HG03432 (cell line): ENCODE measurements at regions not wholly inside any gene's neighbourhood (a gene's known extent, or its start where the extent isn't known, plus 50 kb on each side); places are given as distances from the start of the nearest gene placed in this dataset.
"Not testable (repeated sequence)": the region's sequence is repeated elsewhere in the genome, so short reads cannot be mapped to it uniquely, and the experiment has no call there.

Experiments used
- ATAC-seq: cut with Tn5 transposase; IDR thresholded peaks from one replicate; pipeline ENCODE4 v1.9.1; 2021; ENCODE audit warnings: mild to moderate bottlenecking, moderate library complexity; ENCODE audit not compliant: unreplicated experiment

DNA sequence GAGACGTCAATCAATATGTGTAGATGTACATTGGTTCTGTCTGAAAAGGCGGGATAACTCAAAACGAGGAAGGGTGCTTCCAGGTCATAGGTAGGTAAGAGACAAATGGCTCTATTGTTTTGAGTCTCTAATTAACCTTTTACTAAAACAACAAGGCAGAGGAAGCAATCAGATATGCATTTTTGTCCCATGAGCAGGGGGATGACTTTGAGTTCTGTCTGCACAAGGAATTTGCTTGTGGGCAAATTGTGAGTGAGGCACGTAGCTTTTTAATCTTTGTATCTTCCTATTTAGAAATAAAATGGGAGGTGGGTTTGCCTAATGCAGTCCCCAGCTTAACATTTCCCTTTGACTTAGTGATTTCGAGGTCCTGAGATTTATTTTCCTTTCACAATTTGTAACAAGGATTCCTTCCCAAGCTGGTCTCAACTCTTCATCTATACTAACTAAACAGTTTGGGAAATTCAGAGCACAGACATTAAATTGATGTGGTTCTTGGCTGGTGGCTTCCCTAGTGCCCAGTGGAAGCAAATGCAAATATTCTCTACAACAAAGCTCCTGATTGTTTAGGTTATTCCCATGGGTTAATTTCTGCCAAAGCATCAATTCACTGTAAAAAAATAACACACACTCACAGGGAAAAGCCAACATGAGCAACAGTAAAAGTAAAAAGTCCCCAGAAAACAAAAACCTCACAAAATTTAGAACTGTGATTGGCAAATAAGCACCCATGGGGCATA lies 738.8 kb upstream of the SGO1 start:
- ATAC-seq, result no peak

DNA sequence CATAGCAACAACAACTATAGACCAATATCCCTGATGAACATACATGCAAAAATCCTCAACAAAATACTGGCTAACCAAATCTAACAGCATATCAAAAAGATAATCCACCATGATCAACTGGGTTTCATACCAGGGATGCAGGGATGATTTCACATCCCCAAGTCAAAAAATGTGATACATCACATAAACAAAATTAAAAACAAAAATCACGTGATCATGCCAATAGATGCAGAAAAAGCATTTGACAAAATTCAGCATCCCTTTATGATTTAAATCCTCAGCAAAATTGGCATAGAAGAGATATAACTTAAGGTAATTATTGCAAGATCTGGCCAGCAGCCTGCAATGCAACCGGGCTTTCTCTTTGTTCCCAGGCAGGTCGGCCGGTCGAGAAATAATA lies 735.1 kb upstream of the SGO1 start:
- not testable (repeated sequence) for ATAC-seq

- no peak for ATAC-seq
Measured at GRCh38 chr3:20916951-20917606, 731.1 kb upstream of the SGO1 start.

DNA sequence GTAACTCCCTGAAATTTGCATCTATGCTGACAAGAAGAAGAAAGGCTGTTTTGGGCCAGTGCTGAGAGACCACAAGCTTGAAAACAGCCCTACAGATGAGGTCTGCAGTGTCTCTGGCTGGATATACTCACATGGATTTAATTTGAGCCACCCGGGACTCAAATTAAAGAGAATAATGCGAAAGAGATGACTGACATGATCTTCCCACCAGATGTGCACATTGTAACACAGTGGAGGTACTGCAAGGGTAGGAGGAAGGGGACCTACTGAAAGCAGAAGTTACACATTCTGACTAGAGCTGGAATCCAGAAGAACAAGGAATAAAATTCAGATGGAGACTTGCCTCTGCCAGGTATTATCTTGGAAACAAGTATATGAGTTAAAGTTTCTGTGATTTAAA lies 728.3 kb upstream of the SGO1 start:
- no peak for ATAC-seq

DNA sequence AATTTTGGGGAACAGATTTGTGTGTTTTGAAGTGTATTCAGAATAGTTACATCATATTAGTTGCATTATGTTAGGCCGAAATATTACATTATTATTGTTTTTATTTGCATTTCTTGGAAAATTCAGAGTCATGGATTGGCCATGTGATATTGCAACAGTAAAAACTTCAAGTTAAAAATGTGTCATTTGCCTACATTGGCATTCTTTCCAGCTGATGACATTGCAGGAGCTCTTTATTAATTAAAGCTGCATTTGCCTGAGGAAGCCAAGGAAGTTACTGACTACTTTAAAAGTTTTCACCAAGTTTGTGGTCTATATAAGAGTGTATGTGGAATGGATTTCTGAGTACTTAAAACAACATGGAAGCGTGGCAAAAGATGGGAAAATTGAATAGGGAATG lies 726.4 kb upstream of the SGO1 start:
- ATAC-seq, result no peak

DNA sequence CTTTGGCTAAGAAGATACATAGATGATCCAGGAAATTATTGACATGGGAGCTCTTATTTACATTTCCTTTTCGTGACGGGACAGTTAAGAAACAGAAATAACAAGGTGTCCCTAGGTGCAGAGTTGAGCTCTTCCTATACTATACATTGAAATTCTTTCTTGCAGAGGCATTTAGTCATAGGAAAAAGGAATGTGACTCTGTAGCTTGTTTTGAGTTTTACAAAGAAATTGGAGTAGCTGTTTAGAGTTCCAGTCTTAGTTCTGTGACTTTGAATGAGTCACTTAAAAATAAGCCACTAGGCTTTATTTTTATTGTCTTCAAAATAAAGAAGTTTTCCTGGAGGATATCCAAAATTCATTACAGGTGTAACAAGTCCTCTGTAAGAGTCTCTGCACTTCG lies 723.5 kb upstream of the SGO1 start:
- no peak for ATAC-seq

- no peak for ATAC-seq
Measured at GRCh38 chr3:20905210-20905805, 719.3 kb upstream of the SGO1 start.

- no peak for ATAC-seq
Measured at GRCh38 chr3:20904671-20905070, 718.7 kb upstream of the SGO1 start.

DNA sequence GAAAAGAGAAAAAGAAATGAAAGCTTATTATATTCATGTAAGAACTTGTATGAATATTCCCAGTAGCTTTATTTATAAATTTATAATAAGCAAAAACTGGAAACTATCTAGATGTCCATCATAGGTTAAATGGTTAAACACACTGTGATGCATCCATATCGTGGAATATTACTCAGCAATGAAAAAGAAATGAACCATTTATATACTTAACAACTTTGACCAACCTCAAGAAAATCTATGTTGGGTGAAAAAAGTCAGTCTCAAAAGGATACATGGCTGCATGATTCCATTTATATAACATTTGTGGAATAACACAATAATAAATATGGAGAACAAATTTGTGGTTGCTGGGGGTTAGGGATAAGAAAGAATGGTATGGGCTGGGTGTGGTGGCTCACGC lies 713.0 kb upstream of the SGO1 start:
- no peak for ATAC-seq

DNA sequence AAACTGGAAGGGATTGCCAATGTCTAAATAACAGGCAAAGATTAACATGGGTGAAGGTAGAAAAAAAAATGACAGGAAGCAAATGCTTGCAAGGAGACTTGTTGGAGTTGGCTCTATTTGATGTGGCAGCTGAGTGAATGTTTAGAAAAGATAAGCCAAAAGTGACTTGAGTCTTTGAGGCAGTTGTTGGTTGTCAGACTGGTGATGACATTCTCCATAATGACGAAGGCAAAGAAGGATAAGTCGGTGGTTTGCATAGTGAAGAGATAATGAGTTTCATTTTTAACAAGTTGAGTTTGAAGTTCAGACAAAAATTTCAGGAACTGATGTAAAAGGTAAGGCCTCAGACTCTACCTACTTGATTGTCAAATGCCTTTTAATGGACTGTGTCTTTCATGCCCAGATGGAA lies 704.1 kb upstream of the SGO1 start:
- no peak for ATAC-seq

GRCh38 chr3:20878691-20879090 lies 692.7 kb upstream of the SGO1 start:
- ATAC-seq, result no peak

GRCh38 chr3:20873235-20873634 lies 687.2 kb upstream of the SGO1 start:
- ATAC-seq, result no peak

DNA sequence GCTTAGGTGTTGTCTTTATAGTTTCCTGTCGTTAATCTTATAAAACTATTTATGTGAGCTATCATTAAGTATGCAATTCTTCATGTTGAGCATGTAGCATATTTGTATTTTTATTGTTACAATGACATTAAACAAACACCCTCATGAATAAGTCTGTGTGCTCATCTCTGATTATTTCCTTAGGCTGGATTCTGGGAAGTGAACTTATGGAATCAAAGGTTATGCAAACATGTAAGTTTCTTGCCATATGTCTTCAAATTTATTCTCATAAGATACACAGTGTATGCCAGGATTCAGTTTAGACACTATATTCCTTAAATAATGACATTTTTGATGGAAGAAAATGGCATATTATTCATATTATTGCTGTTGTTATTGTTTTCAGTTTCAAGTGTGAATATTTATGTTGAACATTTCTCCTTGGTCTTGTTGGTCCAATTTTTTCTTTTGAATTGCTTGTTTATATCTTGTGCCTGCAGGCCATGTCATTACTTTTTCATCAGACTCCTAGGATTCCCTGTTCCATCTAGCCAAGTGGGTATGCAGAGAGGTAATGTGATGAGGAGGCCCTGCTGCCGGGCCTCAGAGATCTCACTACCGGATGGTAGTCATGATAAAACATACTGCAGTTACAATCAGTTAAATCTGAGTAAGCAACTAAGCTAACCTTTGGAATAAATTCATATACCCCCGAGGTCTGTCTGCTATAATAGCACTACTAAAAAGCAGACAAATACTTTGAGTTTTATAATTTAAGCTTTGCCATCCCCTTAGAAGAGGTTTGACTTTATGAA lies 684.3 kb upstream of the SGO1 start:
- no peak for ATAC-seq

- no peak for ATAC-seq
Measured at GRCh38 chr3:20865803-20866202, 679.8 kb upstream of the SGO1 start.

DNA sequence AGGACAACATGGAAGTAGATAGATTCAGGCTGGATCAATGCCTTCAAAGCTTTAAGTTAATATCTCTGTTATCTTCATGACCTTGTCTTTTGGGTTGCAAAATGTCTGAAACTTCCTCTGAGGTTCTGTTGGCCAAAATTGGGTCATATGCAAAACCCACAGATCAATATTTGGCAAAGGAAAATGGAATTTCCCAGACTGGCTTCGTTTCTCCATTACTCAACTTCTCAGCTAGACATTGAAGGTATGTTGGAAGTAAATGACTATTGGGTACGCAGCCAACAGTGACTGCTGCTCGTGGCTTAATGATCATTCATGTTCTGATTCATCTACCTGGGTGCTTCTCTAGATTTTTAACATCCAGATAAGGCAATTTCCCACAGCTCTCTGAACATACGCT lies 675.4 kb upstream of the SGO1 start:
- ATAC-seq, result no peak

DNA sequence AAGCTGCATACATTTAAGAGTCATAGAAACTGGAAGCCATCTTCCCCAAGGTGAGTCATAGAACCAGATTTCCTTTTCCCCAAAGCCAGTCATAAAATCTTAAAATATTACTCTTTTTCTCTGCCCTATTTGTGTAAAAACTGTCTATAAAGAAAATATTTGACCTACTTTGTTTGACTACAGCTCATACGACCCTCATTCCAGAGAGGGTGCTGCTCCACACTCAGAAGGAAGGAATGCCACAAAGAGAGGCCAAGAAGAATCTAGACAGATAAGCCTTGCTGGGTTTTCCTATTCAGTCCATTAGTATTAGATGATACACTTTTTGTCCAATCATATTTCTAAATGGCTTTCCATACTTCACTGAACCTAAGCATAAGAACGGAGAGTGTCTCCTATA lies 671.6 kb upstream of the SGO1 start:
- ATAC-seq, result no peak

DNA sequence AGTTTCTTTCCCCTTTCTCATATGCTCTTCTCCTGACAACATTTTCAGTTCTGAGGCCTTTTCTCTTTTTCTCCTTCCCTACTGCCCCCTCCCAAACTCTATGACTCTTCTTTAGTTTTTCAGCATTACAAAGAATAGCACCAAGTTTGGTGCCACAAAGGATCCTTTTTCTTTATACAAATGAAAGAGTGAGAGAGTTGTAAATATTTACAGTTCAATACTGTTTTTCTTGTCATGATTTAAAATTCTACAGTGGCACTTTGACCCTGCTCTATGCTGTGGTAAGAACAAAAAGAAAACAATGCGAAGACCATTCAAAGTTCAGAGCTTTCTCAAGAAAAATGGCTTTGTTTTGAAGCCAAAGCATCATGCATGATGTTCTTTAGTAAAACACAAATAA lies 667.9 kb upstream of the SGO1 start:
- ATAC-seq, result no peak

DNA sequence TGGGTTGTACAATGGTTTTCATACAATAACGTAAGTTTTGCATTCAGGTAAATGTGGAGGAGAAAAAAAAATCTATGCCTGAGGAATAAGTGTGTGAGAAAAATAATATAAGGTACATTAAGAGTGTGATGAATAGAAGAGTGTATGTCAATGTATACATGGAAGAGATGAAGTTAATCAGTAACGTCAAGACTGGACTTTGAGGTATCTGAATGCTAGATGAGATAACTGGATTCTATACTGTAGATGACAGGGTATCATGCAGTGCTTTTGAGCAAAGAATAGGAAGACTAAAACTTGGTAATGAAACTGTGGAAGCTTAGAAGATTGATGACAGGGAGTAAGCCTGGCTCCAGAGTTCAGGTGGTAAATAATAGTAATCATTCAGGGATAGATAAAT lies 666.7 kb upstream of the SGO1 start:
- no peak for ATAC-seq

DNA sequence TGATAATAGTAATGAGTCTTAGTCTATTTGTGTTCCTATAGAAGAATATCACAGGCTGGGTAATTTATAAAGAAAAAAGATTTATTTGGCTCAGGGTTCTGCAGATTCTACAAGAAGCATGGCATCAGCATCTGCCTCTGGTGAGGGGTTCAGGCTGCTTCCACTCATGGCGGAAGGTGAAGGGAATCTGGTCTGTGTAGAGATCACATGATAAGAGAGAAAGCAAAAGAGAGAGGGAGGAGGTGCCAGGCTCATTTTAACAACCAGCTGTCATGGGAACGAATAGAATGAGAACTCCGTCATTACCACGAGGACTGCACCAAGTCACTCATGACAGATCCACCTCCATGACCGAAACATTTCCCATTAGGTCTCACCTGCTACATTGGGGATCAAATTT lies 664.0 kb upstream of the SGO1 start:
- no peak for ATAC-seq

- no peak for ATAC-seq
Measured at GRCh38 chr3:20846832-20847231, 660.8 kb upstream of the SGO1 start.

DNA sequence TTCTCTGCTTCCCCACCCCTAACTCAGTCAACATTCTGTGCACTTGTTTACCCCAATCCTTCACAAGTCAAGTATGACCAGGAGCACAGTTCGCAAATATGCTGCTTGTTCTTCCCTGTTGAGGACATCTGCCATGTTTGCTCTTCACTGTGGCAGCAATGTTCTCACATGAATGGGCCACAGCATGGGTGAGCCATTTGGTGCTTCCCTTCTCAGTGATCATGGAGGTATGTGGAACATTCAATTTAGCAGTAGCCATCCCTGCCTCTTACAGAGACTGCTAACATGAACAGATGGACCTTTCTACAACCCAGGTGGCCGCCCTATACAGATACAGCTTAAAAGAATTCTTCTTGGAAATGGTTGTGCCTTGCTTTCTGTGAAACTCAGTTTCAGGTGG lies 660.1 kb upstream of the SGO1 start:
- no peak for ATAC-seq

GRCh38 chr3:20844851-20845250 lies 658.8 kb upstream of the SGO1 start:
- no peak for ATAC-seq
